Glutamatergic neuron (in vitro differentiated cells): ENCODE measurements at regions not wholly inside any gene's neighbourhood (a gene's known extent, or its start where the extent isn't known, plus 50 kb on each side); places are given as distances from the start of the nearest gene placed in this dataset.

Experiments used
- DNase-seq: peaks from one replicate; pipeline ENCODE4 v3.0.0; 2022
- H3K27ac Mint-ChIP-seq: one replicate; pipeline ENCODE4 v1.8.0; 2020; ENCODE audit warnings: mild to moderate bottlenecking, mixed read lengths, inconsistent platforms; ENCODE audit not compliant: unreplicated experiment
- H3K27me3 Mint-ChIP-seq: one replicate; pipeline ENCODE4 v1.8.0; 2020; ENCODE audit warnings: mild to moderate bottlenecking, moderate library complexity, mixed read lengths, inconsistent platforms; ENCODE audit not compliant: unreplicated experiment
- H3K36me3 Mint-ChIP-seq: one replicate; pipeline ENCODE4 v1.8.0; 2020; ENCODE audit warnings: mild to moderate bottlenecking, mixed read lengths, inconsistent platforms; ENCODE audit not compliant: unreplicated experiment
- H3K4me1 Mint-ChIP-seq: one replicate; pipeline ENCODE4 v1.8.0; 2020; ENCODE audit warnings: mild to moderate bottlenecking, low read depth, mixed read lengths, inconsistent platforms; ENCODE audit not compliant: unreplicated experiment
- H3K4me3 Mint-ChIP-seq: one replicate; pipeline ENCODE4 v1.8.0; 2020; ENCODE audit warnings: mild to moderate bottlenecking, mixed read lengths, inconsistent platforms; ENCODE audit not compliant: unreplicated experiment
- H3K9me3 Mint-ChIP-seq: one replicate; pipeline ENCODE4 v1.8.0; 2020; ENCODE audit warnings: mild to moderate bottlenecking, moderate library complexity, mixed read lengths, inconsistent platforms; ENCODE audit not compliant: unreplicated experiment
- CTCF ChIP-seq: fragments of 200-600 bp; sonication (generic); IDR thresholded peaks from one replicate; pipeline ENCODE4 v1.5.0; 2021; ENCODE audit not compliant: partially characterized antibody, unreplicated experiment

GRCh38 chr2:43031471-43032212, 194.8 kb downstream of the ZFP36L2 start:
- Mint-ChIP-seq H3K9me3 (no peaks in the 10 kb centered on the region), H3K27ac (no peak overlapping the region), H3K36me3 (no peaks in the 10 kb centered on the region), H3K4me3 (no peak overlapping the region), H3K4me1 (no peaks in the 10 kb centered on the region), H3K27me3 (peaks cover 7% of the 10 kb centered on the region)
- no peak for DNase-seq
- no peak for TF ChIP-seq CTCF

- DNase-seq: no peak
- H3K36me3 Mint-ChIP-seq: no peaks in the 10 kb centered on the region
- H3K27ac Mint-ChIP-seq: no peak overlapping the region
- no peaks in the 10 kb centered on the region for H3K9me3 Mint-ChIP-seq
- H3K4me1 Mint-ChIP-seq: no peaks in the 10 kb centered on the region
- TF ChIP-seq CTCF: no peak
- H3K4me3 Mint-ChIP-seq: no peak overlapping the region
- peaks cover 7% of the 10 kb centered on the region for H3K27me3 Mint-ChIP-seq
These were observed 195.7 kb downstream of the ZFP36L2 start for GRCh38 chr2:43030551-43031307.

- Mint-ChIP-seq H3K4me3 (no peak overlapping the region), H3K36me3 (no peaks in the 10 kb centered on the region)
- TF ChIP-seq CTCF: no peak
These were observed 197.2 kb downstream of the ZFP36L2 start for GRCh38 chr2:43029186-43029585.

DNA sequence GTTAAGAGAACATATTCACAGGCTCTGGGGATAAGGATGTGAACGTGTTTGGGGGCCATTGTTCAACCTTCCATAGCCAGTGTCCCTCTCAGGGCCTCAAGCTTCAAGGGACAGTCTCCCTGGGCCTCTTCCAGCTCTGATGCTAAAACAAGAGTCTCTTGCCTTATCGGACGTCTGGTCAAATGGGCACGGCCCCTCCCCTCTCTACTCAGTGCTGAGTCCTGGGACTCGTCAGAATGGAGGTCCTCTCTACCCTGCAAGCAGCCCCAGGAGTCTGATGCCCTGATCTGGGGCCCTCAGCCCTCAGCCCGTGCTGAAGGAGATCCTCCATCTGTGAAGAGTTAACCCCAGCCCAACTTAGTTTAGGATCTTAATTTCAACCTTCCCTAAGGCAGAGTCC, 198.2 kb downstream of the ZFP36L2 start:
- no peak for DNase-seq
- no peak overlapping the region for H3K4me3 Mint-ChIP-seq
- H3K4me1 Mint-ChIP-seq: peaks cover 3% of the 10 kb centered on the region
- H3K9me3 Mint-ChIP-seq: no peaks in the 10 kb centered on the region
- peaks cover 9% of the 10 kb centered on the region for H3K27me3 Mint-ChIP-seq
- H3K27ac Mint-ChIP-seq: no peak overlapping the region
- H3K36me3 Mint-ChIP-seq: peaks cover 2% of the 10 kb centered on the region
- no peak for TF ChIP-seq CTCF

More at GRCh38 chr2:43029186-43029585, 197.2 kb downstream of the ZFP36L2 start:
- Mint-ChIP-seq H3K27ac (no peak overlapping the region), H3K4me1 (peaks cover 3% of the 10 kb centered on the region), H3K9me3 (no peaks in the 10 kb centered on the region), H3K27me3 (peaks cover 9% of the 10 kb centered on the region)
- no peak for DNase-seq
